ENCODE measurements at regions not wholly inside any gene's neighbourhood (a gene's known extent, or its start where the extent isn't known, plus 50 kb on each side); places are given as distances from the start of the nearest gene placed in this dataset.

GRCh38 chr3:10601151-10601856 is 95.9 kb upstream of the ATP2B2 start:
- Histone ChIP-seq H3K4me1 (ENCODE audit: control insufficient read depth, extremely low read depth, insufficient read depth, low read length) (no peaks in the 10 kb centered on the region), H3K4me3 (ENCODE audit: control insufficient read depth in 2 of 3, extremely low read depth in 1 of 3, insufficient read depth in 2 of 3, low read depth in 1 of 3, low read length in 3 of 3) (no peak overlapping the region), H2AFZ (ENCODE audit: control insufficient read depth, low read length) (no peak overlapping the region), H3K27me3 (ENCODE audit: control insufficient read depth, extremely low read depth, insufficient read depth, low read length) (peaks cover 18% of the 10 kb centered on the region), H3K27ac (ENCODE audit: control insufficient read depth, insufficient read depth, low read length) (no peak overlapping the region), H3K79me2 (ENCODE audit: control insufficient read depth, insufficient read depth, low read length) (no peaks in the 10 kb centered on the region), H3K9me1 (ENCODE audit: control insufficient read depth, extremely low read depth, insufficient read depth, low read length) (no peaks in the 10 kb centered on the region), H3K36me3 (ENCODE audit: control insufficient read depth in 2 of 2, extremely low read depth in 1 of 2, insufficient read depth in 2 of 2, low read length in 2 of 2) (no peaks in the 10 kb centered on the region), H3K4me2 (ENCODE audit: control insufficient read depth, extremely low read depth, insufficient read depth, low read depth, low read length) (no peak overlapping the region), H3K9me3 (ENCODE audit: control insufficient read depth, low read depth, low read length) (no peaks in the 10 kb centered on the region), H4K20me1 (ENCODE audit: control insufficient read depth, extremely low read depth, insufficient read depth, low read length) (no peaks in the 10 kb centered on the region), H3K9ac (ENCODE audit: control insufficient read depth, extremely low read depth, insufficient read depth, low read length) (no peak overlapping the region)
- no peak for TF ChIP-seq CTCF (optimal IDR thresholded peaks at IDR 0.05 in 1 of 3, IDR thresholded peaks at IDR 0.05 in 1 of 3, conservative IDR thresholded peaks at IDR 0.05 in 1 of 3; ENCODE audit: extremely low read depth in 1 of 3, insufficient read depth in 2 of 3, low read length in 3 of 3)
- no peak for TF ChIP-seq EZH2 (IDR thresholded peaks at IDR 0.05; ENCODE audit: low read length)
- no peak for FAIRE-seq
- dilution Hi-C loops (cut with MboI; ENCODE audit: extremely low pct_ligation_motif_present, low sequenced_read_pairs): no loop called here
- DNase-seq (ENCODE audit: low read depth, low spot score): no peak

GRCh38 chr3:10601857-10602230 is 96.5 kb upstream of the ATP2B2 start:
- no peaks in the 10 kb centered on the region for H3K9me3 ChIP-seq (ENCODE audit: control insufficient read depth, low read depth, low read length)
- no peak for DNase-seq (ENCODE audit: low read depth, low spot score)
- dilution Hi-C loops (cut with MboI; ENCODE audit: extremely low pct_ligation_motif_present, low sequenced_read_pairs): no loop called here
- no peak overlapping the region for H3K4me3 ChIP-seq (ENCODE audit: control insufficient read depth in 2 of 3, extremely low read depth in 1 of 3, insufficient read depth in 2 of 3, low read depth in 1 of 3, low read length in 3 of 3)
- H4K20me1 ChIP-seq (ENCODE audit: control insufficient read depth, extremely low read depth, insufficient read depth, low read length): no peaks in the 10 kb centered on the region
- H3K9ac ChIP-seq (ENCODE audit: control insufficient read depth, extremely low read depth, insufficient read depth, low read length): no peak overlapping the region
- H2AFZ ChIP-seq (ENCODE audit: control insufficient read depth, low read length): no peak overlapping the region
- no peaks in the 10 kb centered on the region for H3K4me1 ChIP-seq (ENCODE audit: control insufficient read depth, extremely low read depth, insufficient read depth, low read length)
- H3K36me3 ChIP-seq (ENCODE audit: control insufficient read depth in 2 of 2, extremely low read depth in 1 of 2, insufficient read depth in 2 of 2, low read length in 2 of 2): no peaks in the 10 kb centered on the region
- no peak overlapping the region for H3K27ac ChIP-seq (ENCODE audit: control insufficient read depth, insufficient read depth, low read length)
- no peaks in the 10 kb centered on the region for H3K79me2 ChIP-seq (ENCODE audit: control insufficient read depth, insufficient read depth, low read length)
- H3K9me1 ChIP-seq (ENCODE audit: control insufficient read depth, extremely low read depth, insufficient read depth, low read length): no peaks in the 10 kb centered on the region
- no peak overlapping the region for H3K4me2 ChIP-seq (ENCODE audit: control insufficient read depth, extremely low read depth, insufficient read depth, low read depth, low read length)
- H3K27me3 ChIP-seq (ENCODE audit: control insufficient read depth, extremely low read depth, insufficient read depth, low read length): peaks cover 18% of the 10 kb centered on the region
- FAIRE-seq: no peak
- TF ChIP-seq EZH2 (IDR thresholded peaks at IDR 0.05; ENCODE audit: low read length) (no peak), CTCF (optimal IDR thresholded peaks at IDR 0.05 in 1 of 3, IDR thresholded peaks at IDR 0.05 in 1 of 3, conservative IDR thresholded peaks at IDR 0.05 in 1 of 3; ENCODE audit: extremely low read depth in 1 of 3, insufficient read depth in 2 of 3, low read length in 3 of 3) (no peak)

Measured in keratinocyte (primary cell).